OCI-LY7 (cell line): ENCODE measurements at regions not wholly inside any gene's neighbourhood (a gene's known extent, or its start where the extent isn't known, plus 50 kb on each side); places are given as distances from the start of the nearest gene placed in this dataset.

ENCODE experiments used
- BruUV-seq: library from RNA; stranded (reverse); fragments of 400-500 nt; replicated peaks from 2 replicates; lab custom pipeline; 2021; lab: Mats Ljungman, UMichigan
- CTCF ChIA-PET: fragments of 300-600 bp; sonication (Branson Sonifier 250); formaldehyde crosslinking; loops from one replicate; lab custom pipeline; 2022; ENCODE audit warnings: antibody characterized with exemption; ENCODE audit not compliant: unreplicated experiment; lab: Charles Lee
- POLR2A ChIA-PET: fragments of 300-600 bp; sonication (Branson Sonifier 250); formaldehyde crosslinking; loops from one replicate; lab custom pipeline; 2022; ENCODE audit warnings: antibody characterized with exemption; lab: Charles Lee
- DNase-seq: peaks from one replicate; pipeline ENCODE4 v3.0.0-alpha.2; 2015; ENCODE audit warnings: low spot score
- H2AFZ ChIP-seq: fragments of 200-600 bp; sonication (generic), shearing (Covaris generic); 2 replicates; pipeline ENCODE4 v1.6.1; 2014; ENCODE audit warnings: mild to moderate bottlenecking, antibody characterized with exemption, low read length, moderate library complexity
- H3K27ac ChIP-seq: fragments of 200-600 bp; sonication (generic); 2 replicates; pipeline ENCODE4 v1.5.1; 2014; ENCODE audit warnings: mixed run types, low read depth, mild to moderate bottlenecking, moderate library complexity, low read length, inconsistent platforms; ENCODE audit not compliant: poor library complexity, severe bottlenecking
- H3K36me3 ChIP-seq: fragments of 200-600 bp; sonication (generic); 2 replicates; pipeline ENCODE4 v1.6.1; 2014; ENCODE audit warnings: mild to moderate bottlenecking, antibody characterized with exemption, low read length, moderate library complexity, mixed read lengths; ENCODE audit not compliant: insufficient read depth
- H3K4me1 ChIP-seq: fragments of 200-600 bp; sonication (generic); 2 replicates; pipeline ENCODE4 v1.5.1; 2014; ENCODE audit warnings: mild to moderate bottlenecking, low read length; ENCODE audit not compliant: insufficient read depth, poor library complexity, severe bottlenecking
- H3K4me2 ChIP-seq: fragments of 200-600 bp; sonication (generic); 2 replicates; pipeline ENCODE4 v1.6.1; 2014; ENCODE audit warnings: mild to moderate bottlenecking, low read length
- H3K4me3 ChIP-seq: fragments of 200-600 bp; sonication (generic); 2 replicates; pipeline ENCODE4 v1.5.1; 2014; ENCODE audit warnings: mild to moderate bottlenecking, low read depth, low read length; ENCODE audit not compliant: poor library complexity, severe bottlenecking
- H3K79me2 ChIP-seq: fragments of 200-600 bp; sonication (generic); 2 replicates; pipeline ENCODE4 v1.6.1; 2016; ENCODE audit warnings: low read depth, mild to moderate bottlenecking, low read length, moderate library complexity, mixed read lengths; ENCODE audit not compliant: insufficient read depth
- H3K9me2 ChIP-seq: fragments of 200-600 bp; sonication (generic); 2 replicates; pipeline ENCODE4 v1.6.1; 2016; ENCODE audit warnings: mild to moderate bottlenecking, low read length, mixed read lengths; ENCODE audit not compliant: insufficient read depth
- H3K9me3 ChIP-seq: fragments of 200-600 bp; sonication (generic); 2 replicates; pipeline ENCODE4 v1.6.1; 2014; ENCODE audit warnings: mild to moderate bottlenecking, mixed run types, low read length, mixed read lengths
- H4K20me1 ChIP-seq: fragments of 200-600 bp; sonication (generic); 2 replicates; pipeline ENCODE4 v1.6.1; 2014; ENCODE audit warnings: mild to moderate bottlenecking, antibody characterized with exemption, low read length, moderate library complexity, mixed read lengths; ENCODE audit not compliant: insufficient read depth
- CTCF ChIP-seq: fragments of 200-600 bp; sonication (generic); conservative IDR thresholded peaks from 2 replicates; pipeline ENCODE4 v1.5.1; 2014; ENCODE audit warnings: mild to moderate bottlenecking, antibody characterized with exemption, low read length, moderate library complexity, mixed read lengths
- EZH2phosphoT487 ChIP-seq: fragments of 200-600 bp; sonication (generic); IDR thresholded peaks from 2 replicates; pipeline ENCODE4 v1.6.1; 2018; ENCODE audit warnings: low read depth, borderline replicate concordance, mild to moderate bottlenecking, mixed run types, antibody characterized with exemption, low read length, moderate library complexity, mixed read lengths
- intact Hi-C: fragments of 100-400 bp; cut with micrococcal nuclease; formaldehyde crosslinking; loops from one replicate; pipeline ENCODE4 v1.10.0; 2022; ENCODE audit not compliant: unreplicated experiment

GRCh38 chr1:244761279-244761678 lies 74.2 kb upstream of the COX20 start:
- intact Hi-C loops = no loop called here
- no peaks in the 10 kb centered on the region for H3K9me3 ChIP-seq
- no peak for DNase-seq
- H3K36me3 ChIP-seq = no peaks in the 10 kb centered on the region
- no peak for TF ChIP-seq CTCF
- TF ChIP-seq EZH2phosphoT487 = no peak
- ChIA-PET POLR2A (no interaction called here), CTCF (no interaction called here)
- H3K79me2 ChIP-seq = no peaks in the 10 kb centered on the region
- H3K9me2 ChIP-seq = no peaks in the 10 kb centered on the region
- no peak overlapping the region for H2AFZ ChIP-seq
- no peak overlapping the region for H3K27ac ChIP-seq
- no peaks in the 10 kb centered on the region for H3K4me1 ChIP-seq
- H3K4me2 ChIP-seq = no peak overlapping the region
- no peaks in the 10 kb centered on the region for H4K20me1 ChIP-seq
- no TSS peak for BruUV-seq
- no peak overlapping the region for H3K4me3 ChIP-seq

- Histone ChIP-seq H3K4me2 (no peak overlapping the region), H2AFZ (no peak overlapping the region), H3K9me2 (no peaks in the 10 kb centered on the region), H3K9me3 (no peaks in the 10 kb centered on the region), H4K20me1 (no peaks in the 10 kb centered on the region), H3K79me2 (no peaks in the 10 kb centered on the region), H3K4me3 (no peak overlapping the region), H3K36me3 (no peaks in the 10 kb centered on the region), H3K4me1 (no peaks in the 10 kb centered on the region), H3K27ac (no peak overlapping the region)
- intact Hi-C loops = no loop called here
- DNase-seq = no peak
- BruUV-seq = no TSS peak
- ChIA-PET POLR2A (interaction anchor here (0.6 kb wide), 1 partner anchor 9 kb away, joined by 9 read pairs; no protein-coding TSS in a partner anchor), CTCF (no interaction called here)
- no peak for TF ChIP-seq EZH2phosphoT487
Observed at GRCh38 chr1:244762629-244763028, 72.8 kb upstream of the COX20 start.

GRCh38 chr1:244768186-244768585 lies 67.3 kb upstream of the COX20 start:
- Histone ChIP-seq H3K4me3 (no peak overlapping the region), H2AFZ (no peak overlapping the region), H3K9me3 (no peaks in the 10 kb centered on the region), H3K36me3 (no peaks in the 10 kb centered on the region), H4K20me1 (no peaks in the 10 kb centered on the region), H3K9me2 (no peaks in the 10 kb centered on the region), H3K4me2 (no peak overlapping the region), H3K79me2 (no peaks in the 10 kb centered on the region), H3K4me1 (no peaks in the 10 kb centered on the region), H3K27ac (no peak overlapping the region)
- ChIA-PET POLR2A (interaction anchor here (0.8 kb wide), 1 partner anchor 287 kb away, joined by 4 read pairs; no protein-coding TSS in a partner anchor), CTCF (no interaction called here)
- intact Hi-C loops = no loop called here
- TF ChIP-seq EZH2phosphoT487 (no peak), CTCF (no peak)
- DNase-seq = no peak
- BruUV-seq = no TSS peak
